ENCODE measurements at regions not wholly inside any gene's neighbourhood (a gene's known extent, or its start where the extent isn't known, plus 50 kb on each side); places are given as distances from the start of the nearest gene placed in this dataset.

GRCh38 chr20:60974022-60974421 is 278.0 kb upstream of the CDH4 start:
- CTCF ChIA-PET: no interaction called here

DNA sequence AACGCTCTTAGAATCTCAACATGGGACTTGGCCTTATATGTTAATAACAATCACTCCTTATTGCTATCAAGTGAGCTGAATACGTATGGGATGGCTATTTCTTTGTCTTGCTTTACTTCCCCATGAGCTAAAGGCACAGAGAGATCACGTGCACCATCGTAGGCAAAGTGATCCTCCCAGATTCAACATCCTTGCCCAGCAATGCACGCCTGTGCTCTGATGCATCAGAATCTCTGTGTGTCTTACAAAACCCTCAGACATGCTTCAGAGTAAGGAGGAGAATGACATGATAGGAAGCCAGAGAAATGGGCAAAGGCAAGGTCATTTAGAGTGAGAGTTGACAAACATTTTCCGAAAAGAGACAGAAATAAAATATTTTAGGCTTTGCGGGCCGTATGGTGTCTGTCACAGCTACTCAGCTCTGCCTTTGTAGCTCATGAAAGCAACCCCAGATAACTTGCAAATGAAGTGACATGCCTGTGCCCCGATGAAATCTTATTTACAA is 277.6 kb upstream of the CDH4 start:
- no peaks in the 10 kb centered on the region for H3K36me3 ChIP-seq (ENCODE audit: control insufficient read depth in 2 of 2, insufficient read depth in 1 of 2, low read length in 2 of 2)
- no peak overlapping the region for H3K4me3 ChIP-seq (ENCODE audit: low read depth, low read length)
- CTCF ChIA-PET: interaction anchor here (1.0 kb wide), 1 partner anchor 13 kb away, joined by 3 read pairs; no protein-coding TSS in a partner anchor
- no peaks in the 10 kb centered on the region for H3K9me3 ChIP-seq (ENCODE audit: control insufficient read depth, insufficient read depth, low read depth, low read length)
- H3K27ac ChIP-seq (ENCODE audit: extremely low read depth, low read depth, low read length): no peak overlapping the region
- H3K4me1 ChIP-seq (ENCODE audit: control insufficient read depth, insufficient read depth, low read length): no peaks in the 10 kb centered on the region
- TF ChIP-seq, protein P1, sequence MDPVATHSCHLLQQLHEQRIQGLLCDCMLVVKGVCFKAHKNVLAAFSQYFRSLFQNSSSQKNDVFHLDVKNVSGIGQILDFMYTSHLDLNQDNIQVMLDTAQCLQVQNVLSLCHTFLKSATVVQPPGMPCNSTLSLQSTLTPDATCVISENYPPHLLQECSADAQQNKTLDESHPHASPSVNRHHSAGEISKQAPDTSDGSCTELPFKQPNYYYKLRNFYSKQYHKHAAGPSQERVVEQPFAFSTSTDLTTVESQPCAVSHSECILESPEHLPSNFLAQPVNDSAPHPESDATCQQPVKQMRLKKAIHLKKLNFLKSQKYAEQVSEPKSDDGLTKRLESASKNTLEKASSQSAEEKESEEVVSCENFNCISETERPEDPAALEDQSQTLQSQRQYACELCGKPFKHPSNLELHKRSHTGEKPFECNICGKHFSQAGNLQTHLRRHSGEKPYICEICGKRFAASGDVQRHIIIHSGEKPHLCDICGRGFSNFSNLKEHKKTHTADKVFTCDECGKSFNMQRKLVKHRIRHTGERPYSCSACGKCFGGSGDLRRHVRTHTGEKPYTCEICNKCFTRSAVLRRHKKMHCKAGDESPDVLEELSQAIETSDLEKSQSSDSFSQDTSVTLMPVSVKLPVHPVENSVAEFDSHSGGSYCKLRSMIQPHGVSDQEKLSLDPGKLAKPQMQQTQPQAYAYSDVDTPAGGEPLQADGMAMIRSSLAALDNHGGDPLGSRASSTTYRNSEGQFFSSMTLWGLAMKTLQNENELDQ (tag by site-specific recombination; IDR thresholded peaks at IDR 0.05; ENCODE audit: low read depth): no peak
- TF ChIP-seq ZNF785 (tag by site-specific recombination; IDR thresholded peaks at IDR 0.05): no peak
- no peak for TF ChIP-seq MYNN (tag by site-specific recombination; IDR thresholded peaks at IDR 0.05; ENCODE audit: borderline replicate concordance)
- TF ChIP-seq ZNF24 (tag by site-specific recombination; IDR thresholded peaks at IDR 0.05): no peak
- no peak for TF ChIP-seq ZNF654 (tag by site-specific recombination; IDR thresholded peaks at IDR 0.05; ENCODE audit: low read depth)
- TF ChIP-seq ZNF560 (tag by site-specific recombination; IDR thresholded peaks at IDR 0.05; ENCODE audit: borderline replicate concordance): no peak
- no peak for TF ChIP-seq ZBTB7A (tag by site-specific recombination; IDR thresholded peaks at IDR 0.05; ENCODE audit: low read depth)
- no peak for TF ChIP-seq ZNF423 (tag by site-specific recombination; IDR thresholded peaks at IDR 0.05)
- TF ChIP-seq ZNF433 (tag by site-specific recombination; IDR thresholded peaks at IDR 0.05; ENCODE audit: low read depth): no peak
- POLR2A ChIA-PET: no interaction called here

More at GRCh38 chr20:60974022-60974421, 278.0 kb upstream of the CDH4 start:
- H3K36me3 ChIP-seq (ENCODE audit: control insufficient read depth in 2 of 2, insufficient read depth in 1 of 2, low read length in 2 of 2): no peaks in the 10 kb centered on the region
- H3K4me1 ChIP-seq (ENCODE audit: control insufficient read depth, insufficient read depth, low read length): no peaks in the 10 kb centered on the region
- POLR2A ChIA-PET: no interaction called here
- TF ChIP-seq ZNF239 (tag by site-specific recombination; IDR thresholded peaks at IDR 0.05) (no peak), ELK4 (IDR thresholded peaks at IDR 0.05; ENCODE audit: borderline replicate concordance, low read depth, low read length) (no peak), ZNF221 (tag by site-specific recombination; IDR thresholded peaks at IDR 0.05; ENCODE audit: borderline replicate concordance) (no peak), ZNF660 (tag by site-specific recombination; IDR thresholded peaks at IDR 0.05) (no peak), ZFHX2 (tag by site-specific recombination; conservative IDR thresholded peaks at IDR 0.05) (no peak)
- TF ChIP-seq, protein P2, sequence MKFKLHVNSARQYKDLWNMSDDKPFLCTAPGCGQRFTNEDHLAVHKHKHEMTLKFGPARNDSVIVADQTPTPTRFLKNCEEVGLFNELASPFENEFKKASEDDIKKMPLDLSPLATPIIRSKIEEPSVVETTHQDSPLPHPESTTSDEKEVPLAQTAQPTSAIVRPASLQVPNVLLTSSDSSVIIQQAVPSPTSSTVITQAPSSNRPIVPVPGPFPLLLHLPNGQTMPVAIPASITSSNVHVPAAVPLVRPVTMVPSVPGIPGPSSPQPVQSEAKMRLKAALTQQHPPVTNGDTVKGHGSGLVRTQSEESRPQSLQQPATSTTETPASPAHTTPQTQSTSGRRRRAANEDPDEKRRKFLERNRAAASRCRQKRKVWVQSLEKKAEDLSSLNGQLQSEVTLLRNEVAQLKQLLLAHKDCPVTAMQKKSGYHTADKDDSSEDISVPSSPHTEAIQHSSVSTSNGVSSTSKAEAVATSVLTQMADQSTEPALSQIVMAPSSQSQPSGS (tag by site-specific recombination; IDR thresholded peaks at IDR 0.05; ENCODE audit: low read depth): no peak
- TF ChIP-seq, protein P3, sequence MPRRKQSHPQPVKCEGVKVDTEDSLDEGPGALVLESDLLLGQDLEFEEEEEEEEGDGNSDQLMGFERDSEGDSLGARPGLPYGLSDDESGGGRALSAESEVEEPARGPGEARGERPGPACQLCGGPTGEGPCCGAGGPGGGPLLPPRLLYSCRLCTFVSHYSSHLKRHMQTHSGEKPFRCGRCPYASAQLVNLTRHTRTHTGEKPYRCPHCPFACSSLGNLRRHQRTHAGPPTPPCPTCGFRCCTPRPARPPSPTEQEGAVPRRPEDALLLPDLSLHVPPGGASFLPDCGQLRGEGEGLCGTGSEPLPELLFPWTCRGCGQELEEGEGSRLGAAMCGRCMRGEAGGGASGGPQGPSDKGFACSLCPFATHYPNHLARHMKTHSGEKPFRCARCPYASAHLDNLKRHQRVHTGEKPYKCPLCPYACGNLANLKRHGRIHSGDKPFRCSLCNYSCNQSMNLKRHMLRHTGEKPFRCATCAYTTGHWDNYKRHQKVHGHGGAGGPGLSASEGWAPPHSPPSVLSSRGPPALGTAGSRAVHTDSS (tag by site-specific recombination; IDR thresholded peaks at IDR 0.05): no peak
- TF ChIP-seq, protein P4, sequence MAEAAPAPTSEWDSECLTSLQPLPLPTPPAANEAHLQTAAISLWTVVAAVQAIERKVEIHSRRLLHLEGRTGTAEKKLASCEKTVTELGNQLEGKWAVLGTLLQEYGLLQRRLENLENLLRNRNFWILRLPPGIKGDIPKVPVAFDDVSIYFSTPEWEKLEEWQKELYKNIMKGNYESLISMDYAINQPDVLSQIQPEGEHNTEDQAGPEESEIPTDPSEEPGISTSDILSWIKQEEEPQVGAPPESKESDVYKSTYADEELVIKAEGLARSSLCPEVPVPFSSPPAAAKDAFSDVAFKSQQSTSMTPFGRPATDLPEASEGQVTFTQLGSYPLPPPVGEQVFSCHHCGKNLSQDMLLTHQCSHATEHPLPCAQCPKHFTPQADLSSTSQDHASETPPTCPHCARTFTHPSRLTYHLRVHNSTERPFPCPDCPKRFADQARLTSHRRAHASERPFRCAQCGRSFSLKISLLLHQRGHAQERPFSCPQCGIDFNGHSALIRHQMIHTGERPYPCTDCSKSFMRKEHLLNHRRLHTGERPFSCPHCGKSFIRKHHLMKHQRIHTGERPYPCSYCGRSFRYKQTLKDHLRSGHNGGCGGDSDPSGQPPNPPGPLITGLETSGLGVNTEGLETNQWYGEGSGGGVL (tag by site-specific recombination; IDR thresholded peaks at IDR 0.05): no peak
- TF ChIP-seq, protein P5, sequence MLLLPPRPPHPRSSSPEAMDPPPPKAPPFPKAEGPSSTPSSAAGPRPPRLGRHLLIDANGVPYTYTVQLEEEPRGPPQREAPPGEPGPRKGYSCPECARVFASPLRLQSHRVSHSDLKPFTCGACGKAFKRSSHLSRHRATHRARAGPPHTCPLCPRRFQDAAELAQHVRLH (tag by site-specific recombination; IDR thresholded peaks at IDR 0.05): no peak
- TF ChIP-seq, protein P6, sequence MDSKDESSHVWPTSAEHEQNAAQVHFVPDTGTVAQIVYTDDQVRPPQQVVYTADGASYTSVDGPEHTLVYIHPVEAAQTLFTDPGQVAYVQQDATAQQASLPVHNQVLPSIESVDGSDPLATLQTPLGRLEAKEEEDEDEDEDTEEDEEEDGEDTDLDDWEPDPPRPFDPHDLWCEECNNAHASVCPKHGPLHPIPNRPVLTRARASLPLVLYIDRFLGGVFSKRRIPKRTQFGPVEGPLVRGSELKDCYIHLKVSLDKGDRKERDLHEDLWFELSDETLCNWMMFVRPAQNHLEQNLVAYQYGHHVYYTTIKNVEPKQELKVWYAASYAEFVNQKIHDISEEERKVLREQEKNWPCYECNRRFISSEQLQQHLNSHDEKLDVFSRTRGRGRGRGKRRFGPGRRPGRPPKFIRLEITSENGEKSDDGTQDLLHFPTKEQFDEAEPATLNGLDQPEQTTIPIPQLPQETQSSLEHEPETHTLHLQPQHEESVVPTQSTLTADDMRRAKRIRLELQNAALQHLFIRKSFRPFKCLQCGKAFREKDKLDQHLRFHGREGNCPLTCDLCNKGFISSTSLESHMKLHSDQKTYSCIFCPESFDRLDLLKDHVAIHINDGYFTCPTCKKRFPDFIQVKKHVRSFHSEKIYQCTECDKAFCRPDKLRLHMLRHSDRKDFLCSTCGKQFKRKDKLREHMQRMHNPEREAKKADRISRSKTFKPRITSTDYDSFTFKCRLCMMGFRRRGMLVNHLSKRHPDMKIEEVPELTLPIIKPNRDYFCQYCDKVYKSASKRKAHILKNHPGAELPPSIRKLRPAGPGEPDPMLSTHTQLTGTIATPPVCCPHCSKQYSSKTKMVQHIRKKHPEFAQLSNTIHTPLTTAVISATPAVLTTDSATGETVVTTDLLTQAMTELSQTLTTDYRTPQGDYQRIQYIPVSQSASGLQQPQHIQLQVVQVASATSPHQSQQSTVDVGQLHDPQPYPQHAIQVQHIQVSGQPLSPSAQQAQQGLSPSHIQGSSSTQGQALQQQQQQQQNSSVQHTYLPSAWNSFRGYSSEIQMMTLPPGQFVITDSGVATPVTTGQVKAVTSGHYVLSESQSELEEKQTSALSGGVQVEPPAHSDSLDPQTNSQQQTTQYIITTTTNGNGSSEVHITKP (tag by site-specific recombination; IDR thresholded peaks at IDR 0.05): no peak
- no peak overlapping the region for H3K4me3 ChIP-seq (ENCODE audit: low read depth, low read length)
- no peak overlapping the region for H3K27ac ChIP-seq (ENCODE audit: extremely low read depth, low read depth, low read length)
- no peaks in the 10 kb centered on the region for H3K9me3 ChIP-seq (ENCODE audit: control insufficient read depth, insufficient read depth, low read depth, low read length)

Measured in HEK293 (cell line).